ENCODE measurements at regions not wholly inside any gene's neighbourhood (a gene's known extent, or its start where the extent isn't known, plus 50 kb on each side); places are given as distances from the start of the nearest gene placed in this dataset.
"Not testable (repeated sequence)": the region's sequence is repeated elsewhere in the genome, so short reads cannot be mapped to it uniquely, and the experiment has no call there.

DNA sequence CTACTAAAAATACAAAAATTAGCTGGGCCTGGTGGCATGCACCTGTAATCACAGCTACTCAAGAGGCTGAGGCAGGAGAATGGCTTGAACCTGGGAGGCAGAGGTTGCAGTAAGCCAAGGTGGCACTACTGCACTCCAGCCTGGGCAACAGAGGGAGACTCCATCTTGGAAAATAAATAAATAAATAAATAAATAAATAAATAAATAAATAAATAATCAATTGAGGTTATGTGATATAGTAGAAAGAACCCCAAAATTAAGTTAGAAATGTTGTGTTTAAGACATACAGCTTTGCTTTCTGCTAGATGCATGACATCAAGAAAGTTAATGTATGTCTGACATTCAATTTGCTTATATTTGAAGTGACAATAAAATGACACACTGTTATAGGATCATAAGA is 1277.7 kb upstream of the ADGRL2 start:
- TF ChIP-seq POLR2AphosphoS5 (IDR thresholded peaks at IDR 0.05; ENCODE audit: low read depth, low read length): not testable (repeated sequence)
- TF ChIP-seq, protein P1, sequence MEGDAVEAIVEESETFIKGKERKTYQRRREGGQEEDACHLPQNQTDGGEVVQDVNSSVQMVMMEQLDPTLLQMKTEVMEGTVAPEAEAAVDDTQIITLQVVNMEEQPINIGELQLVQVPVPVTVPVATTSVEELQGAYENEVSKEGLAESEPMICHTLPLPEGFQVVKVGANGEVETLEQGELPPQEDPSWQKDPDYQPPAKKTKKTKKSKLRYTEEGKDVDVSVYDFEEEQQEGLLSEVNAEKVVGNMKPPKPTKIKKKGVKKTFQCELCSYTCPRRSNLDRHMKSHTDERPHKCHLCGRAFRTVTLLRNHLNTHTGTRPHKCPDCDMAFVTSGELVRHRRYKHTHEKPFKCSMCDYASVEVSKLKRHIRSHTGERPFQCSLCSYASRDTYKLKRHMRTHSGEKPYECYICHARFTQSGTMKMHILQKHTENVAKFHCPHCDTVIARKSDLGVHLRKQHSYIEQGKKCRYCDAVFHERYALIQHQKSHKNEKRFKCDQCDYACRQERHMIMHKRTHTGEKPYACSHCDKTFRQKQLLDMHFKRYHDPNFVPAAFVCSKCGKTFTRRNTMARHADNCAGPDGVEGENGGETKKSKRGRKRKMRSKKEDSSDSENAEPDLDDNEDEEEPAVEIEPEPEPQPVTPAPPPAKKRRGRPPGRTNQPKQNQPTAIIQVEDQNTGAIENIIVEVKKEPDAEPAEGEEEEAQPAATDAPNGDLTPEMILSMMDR (IDR thresholded peaks at IDR 0.05): not testable (repeated sequence)
- TF ChIP-seq, protein P2, sequence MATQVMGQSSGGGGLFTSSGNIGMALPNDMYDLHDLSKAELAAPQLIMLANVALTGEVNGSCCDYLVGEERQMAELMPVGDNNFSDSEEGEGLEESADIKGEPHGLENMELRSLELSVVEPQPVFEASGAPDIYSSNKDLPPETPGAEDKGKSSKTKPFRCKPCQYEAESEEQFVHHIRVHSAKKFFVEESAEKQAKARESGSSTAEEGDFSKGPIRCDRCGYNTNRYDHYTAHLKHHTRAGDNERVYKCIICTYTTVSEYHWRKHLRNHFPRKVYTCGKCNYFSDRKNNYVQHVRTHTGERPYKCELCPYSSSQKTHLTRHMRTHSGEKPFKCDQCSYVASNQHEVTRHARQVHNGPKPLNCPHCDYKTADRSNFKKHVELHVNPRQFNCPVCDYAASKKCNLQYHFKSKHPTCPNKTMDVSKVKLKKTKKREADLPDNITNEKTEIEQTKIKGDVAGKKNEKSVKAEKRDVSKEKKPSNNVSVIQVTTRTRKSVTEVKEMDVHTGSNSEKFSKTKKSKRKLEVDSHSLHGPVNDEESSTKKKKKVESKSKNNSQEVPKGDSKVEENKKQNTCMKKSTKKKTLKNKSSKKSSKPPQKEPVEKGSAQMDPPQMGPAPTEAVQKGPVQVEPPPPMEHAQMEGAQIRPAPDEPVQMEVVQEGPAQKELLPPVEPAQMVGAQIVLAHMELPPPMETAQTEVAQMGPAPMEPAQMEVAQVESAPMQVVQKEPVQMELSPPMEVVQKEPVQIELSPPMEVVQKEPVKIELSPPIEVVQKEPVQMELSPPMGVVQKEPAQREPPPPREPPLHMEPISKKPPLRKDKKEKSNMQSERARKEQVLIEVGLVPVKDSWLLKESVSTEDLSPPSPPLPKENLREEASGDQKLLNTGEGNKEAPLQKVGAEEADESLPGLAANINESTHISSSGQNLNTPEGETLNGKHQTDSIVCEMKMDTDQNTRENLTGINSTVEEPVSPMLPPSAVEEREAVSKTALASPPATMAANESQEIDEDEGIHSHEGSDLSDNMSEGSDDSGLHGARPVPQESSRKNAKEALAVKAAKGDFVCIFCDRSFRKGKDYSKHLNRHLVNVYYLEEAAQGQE (IDR thresholded peaks at IDR 0.05; ENCODE audit: insufficient read depth in 1 of 2, low read depth in 2 of 2, low read length in 1 of 2): not testable (repeated sequence)

Data from Panc1 (cell line).